Neural crest cell (in vitro differentiated cells): ENCODE measurements at regions not wholly inside any gene's neighbourhood (a gene's known extent, or its start where the extent isn't known, plus 50 kb on each side); places are given as distances from the start of the nearest gene placed in this dataset.
A peak's percentile ranks its signal among the peaks of the same experiment; 100 is the strongest.

Source experiments
- DNase-seq: peaks from one replicate; pipeline ENCODE4 v3.0.0; 2021; ENCODE audit warnings: low read depth, mixed read lengths, low spot score
- H3K27ac Mint-ChIP-seq: one replicate; pipeline ENCODE4 v1.8.0; 2021; ENCODE audit warnings: mild to moderate bottlenecking, mixed read lengths; ENCODE audit not compliant: unreplicated experiment
- H3K27me3 Mint-ChIP-seq: 2 replicates; pipeline ENCODE4 v1.8.0; 2021; ENCODE audit warnings: low read depth, mild to moderate bottlenecking, mixed read lengths
- H3K36me3 Mint-ChIP-seq: 2 replicates; pipeline ENCODE4 v1.8.0; 2021; ENCODE audit warnings: low read depth, mild to moderate bottlenecking, mixed read lengths
- H3K4me1 Mint-ChIP-seq: 2 replicates; pipeline ENCODE4 v1.8.0; 2021; ENCODE audit warnings: mixed read lengths
- H3K4me3 Mint-ChIP-seq: one replicate; pipeline ENCODE4 v1.8.0; 2021; ENCODE audit warnings: mild to moderate bottlenecking, mixed read lengths
- H3K9me3 Mint-ChIP-seq: 2 replicates; pipeline ENCODE4 v1.8.0; 2021; ENCODE audit warnings: mixed read lengths
- TF ChIP-seq, protein P1 (sequence below): fragments of 200-600 bp; sonication (generic); conservative IDR thresholded peaks from 2 replicates; pipeline ENCODE4 v1.5.0; 2021; ENCODE audit warnings: antibody characterized with exemption, mild to moderate bottlenecking

DNA sequence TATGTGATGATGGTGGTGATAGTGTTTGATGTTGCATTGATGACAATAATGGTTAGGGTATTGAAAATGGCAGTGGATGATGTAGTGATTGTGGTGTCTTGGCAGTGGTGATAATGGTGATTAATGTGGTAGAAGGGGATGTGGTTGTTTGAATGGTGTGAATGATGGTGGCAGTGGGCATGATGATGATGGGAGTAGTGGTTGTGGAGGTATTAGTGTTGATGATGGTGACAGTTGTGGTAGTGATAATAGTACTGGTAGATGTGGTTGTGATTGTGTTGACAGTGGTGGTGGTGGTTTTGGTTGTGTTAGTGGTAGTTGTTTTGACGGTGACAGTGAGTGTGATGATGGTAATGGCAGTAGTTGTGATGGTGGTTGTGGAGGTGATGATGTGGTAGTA lies 1049.0 kb downstream of the VRK1 start:
- Mint-ChIP-seq H3K27me3 (peaks cover 32% of the 10 kb centered on the region), H3K9me3 (no peaks in the 10 kb centered on the region), H3K4me3 (no peak overlapping the region), H3K4me1 (peaks cover 11% of the 10 kb centered on the region), H3K36me3 (no peaks in the 10 kb centered on the region), H3K27ac (no peak overlapping the region)
- TF ChIP-seq, protein P1, sequence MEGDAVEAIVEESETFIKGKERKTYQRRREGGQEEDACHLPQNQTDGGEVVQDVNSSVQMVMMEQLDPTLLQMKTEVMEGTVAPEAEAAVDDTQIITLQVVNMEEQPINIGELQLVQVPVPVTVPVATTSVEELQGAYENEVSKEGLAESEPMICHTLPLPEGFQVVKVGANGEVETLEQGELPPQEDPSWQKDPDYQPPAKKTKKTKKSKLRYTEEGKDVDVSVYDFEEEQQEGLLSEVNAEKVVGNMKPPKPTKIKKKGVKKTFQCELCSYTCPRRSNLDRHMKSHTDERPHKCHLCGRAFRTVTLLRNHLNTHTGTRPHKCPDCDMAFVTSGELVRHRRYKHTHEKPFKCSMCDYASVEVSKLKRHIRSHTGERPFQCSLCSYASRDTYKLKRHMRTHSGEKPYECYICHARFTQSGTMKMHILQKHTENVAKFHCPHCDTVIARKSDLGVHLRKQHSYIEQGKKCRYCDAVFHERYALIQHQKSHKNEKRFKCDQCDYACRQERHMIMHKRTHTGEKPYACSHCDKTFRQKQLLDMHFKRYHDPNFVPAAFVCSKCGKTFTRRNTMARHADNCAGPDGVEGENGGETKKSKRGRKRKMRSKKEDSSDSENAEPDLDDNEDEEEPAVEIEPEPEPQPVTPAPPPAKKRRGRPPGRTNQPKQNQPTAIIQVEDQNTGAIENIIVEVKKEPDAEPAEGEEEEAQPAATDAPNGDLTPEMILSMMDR: no peak
- no peak for DNase-seq

DNA sequence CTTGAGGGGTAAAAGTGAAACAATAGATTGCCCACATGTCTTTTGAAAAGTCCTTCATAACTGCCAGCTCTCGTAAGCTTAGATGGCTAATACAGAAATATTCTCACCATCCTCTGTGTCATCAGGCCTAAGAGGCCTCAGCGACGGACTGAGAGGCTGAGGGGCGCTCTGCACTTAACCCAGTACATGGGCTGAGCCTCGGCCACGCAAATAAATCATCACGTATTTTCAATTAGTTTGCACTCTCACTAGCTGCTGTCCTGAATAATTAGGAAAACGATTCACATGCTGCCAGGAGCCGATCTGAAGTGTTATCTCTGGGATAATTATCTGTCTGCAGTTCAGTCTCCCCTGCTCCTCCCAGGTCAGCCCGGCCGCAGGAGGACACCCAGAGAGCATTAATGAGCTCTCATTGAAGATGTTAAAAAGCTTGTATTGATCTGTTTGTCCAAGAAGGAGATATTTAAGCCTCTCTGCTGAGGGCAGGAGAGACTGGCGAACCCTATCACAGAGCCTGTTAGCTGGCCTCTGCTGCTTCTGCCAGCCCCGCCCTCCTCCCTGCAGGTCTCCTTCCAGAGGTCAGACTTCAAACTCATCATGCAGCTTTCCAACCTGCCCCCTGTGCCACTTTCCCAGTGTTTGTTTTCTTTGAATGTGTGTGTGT lies 1051.3 kb downstream of the VRK1 start:
- Mint-ChIP-seq H3K4me1 (peaks cover 28% of the 10 kb centered on the region), H3K27ac (peak overlapping the region; percentile 88), H3K4me3 (peak overlapping the region; percentile 3), H3K36me3 (no peaks in the 10 kb centered on the region), H3K9me3 (no peaks in the 10 kb centered on the region), H3K27me3 (peaks cover 29% of the 10 kb centered on the region)
- peak; percentile 14 for DNase-seq
- TF ChIP-seq, protein P1: no peak

DNA sequence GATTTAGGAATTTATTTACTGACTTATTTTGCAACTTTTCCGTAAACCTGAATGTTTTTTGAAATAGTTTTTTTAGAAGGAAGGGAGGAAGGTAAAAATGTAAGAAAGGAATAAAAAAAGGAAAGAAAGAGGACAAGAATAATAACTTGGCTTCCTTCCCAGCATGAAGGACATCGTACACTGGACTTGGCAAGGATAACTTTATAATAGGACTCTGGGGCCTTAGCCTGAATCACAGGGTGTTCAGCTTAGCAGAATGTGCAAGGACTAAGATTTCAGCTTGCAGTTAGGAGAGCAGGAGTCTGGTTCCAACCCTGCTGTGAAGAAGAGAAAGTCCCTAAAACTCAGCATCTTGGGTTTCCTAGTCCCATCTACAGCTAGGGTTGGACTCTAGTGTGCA lies 1053.3 kb downstream of the VRK1 start:
- H3K27ac Mint-ChIP-seq: no peak overlapping the region
- no peaks in the 10 kb centered on the region for H3K9me3 Mint-ChIP-seq
- peaks cover 32% of the 10 kb centered on the region for H3K4me1 Mint-ChIP-seq
- DNase-seq: no peak
- TF ChIP-seq, protein P1: no peak
- no peaks in the 10 kb centered on the region for H3K36me3 Mint-ChIP-seq
- H3K4me3 Mint-ChIP-seq: no peak overlapping the region
- H3K27me3 Mint-ChIP-seq: peaks cover 37% of the 10 kb centered on the region

DNA sequence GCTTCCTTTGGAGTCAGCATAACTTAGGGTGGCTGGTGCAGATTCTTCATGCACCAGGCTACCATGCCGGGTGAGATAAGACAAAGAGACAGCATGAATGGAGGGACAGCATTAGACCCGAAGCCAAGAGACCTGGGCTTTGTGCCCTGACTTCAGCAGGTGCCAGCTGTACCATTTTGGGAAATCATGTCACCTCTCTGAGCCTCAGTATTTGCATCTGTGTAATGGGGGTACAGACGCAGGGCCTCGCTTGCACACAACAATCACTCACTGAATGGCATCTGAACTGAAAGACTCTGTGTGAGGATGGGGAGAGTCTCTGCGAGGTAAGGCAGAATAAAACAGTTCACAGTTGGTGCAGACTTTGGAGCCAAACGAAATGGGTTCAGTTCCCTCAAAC lies 1053.7 kb downstream of the VRK1 start:
- no peak for DNase-seq
- no peaks in the 10 kb centered on the region for H3K9me3 Mint-ChIP-seq
- no peaks in the 10 kb centered on the region for H3K36me3 Mint-ChIP-seq
- H3K27ac Mint-ChIP-seq: no peak overlapping the region
- TF ChIP-seq, protein P1: no peak
- H3K4me3 Mint-ChIP-seq: no peak overlapping the region
- H3K27me3 Mint-ChIP-seq: peaks cover 38% of the 10 kb centered on the region
- peaks cover 32% of the 10 kb centered on the region for H3K4me1 Mint-ChIP-seq

DNA sequence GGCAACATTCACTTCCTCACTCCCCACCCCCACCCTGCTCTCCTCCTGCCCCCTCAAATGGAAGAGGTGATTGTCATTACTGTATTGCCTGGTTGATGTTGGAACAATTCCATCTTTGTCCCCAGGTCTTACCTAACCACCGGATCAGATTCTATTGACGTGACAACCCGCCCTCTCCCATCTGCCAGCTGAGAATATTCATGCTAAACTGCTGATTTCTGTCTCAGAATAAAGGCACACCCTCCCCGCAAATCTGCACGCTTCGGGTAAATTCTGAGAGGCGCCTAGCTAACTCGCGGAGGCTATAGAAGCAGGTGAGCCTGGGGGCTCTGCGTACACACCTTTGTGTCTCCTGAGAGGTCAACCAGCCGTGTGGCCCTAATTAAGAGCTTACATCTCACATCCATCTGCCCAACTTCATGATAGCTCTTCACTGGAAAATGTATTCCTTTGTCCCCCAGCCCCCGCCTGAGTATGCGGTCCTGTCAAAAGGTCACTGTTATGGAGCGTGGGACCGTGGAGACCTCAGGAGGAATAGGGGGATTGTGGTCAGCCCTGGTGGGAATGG lies 1054.3 kb downstream of the VRK1 start:
- H3K9me3 Mint-ChIP-seq: no peaks in the 10 kb centered on the region
- TF ChIP-seq, protein P1: no peak
- no peak for DNase-seq
- peaks cover 44% of the 10 kb centered on the region for H3K27me3 Mint-ChIP-seq
- H3K4me1 Mint-ChIP-seq: peaks cover 32% of the 10 kb centered on the region
- no peaks in the 10 kb centered on the region for H3K36me3 Mint-ChIP-seq
- H3K4me3 Mint-ChIP-seq: peak overlapping the region; percentile 16
- no peak overlapping the region for H3K27ac Mint-ChIP-seq
